MCF 10A (cell line): ENCODE measurements at regions not wholly inside any gene's neighbourhood (a gene's known extent, or its start where the extent isn't known, plus 50 kb on each side); places are given as distances from the start of the nearest gene placed in this dataset.
"Not testable (repeated sequence)": the region's sequence is repeated elsewhere in the genome, so short reads cannot be mapped to it uniquely, and the experiment has no call there.

ENCODE experiments used
- BruUV-seq: library from RNA; stranded (reverse); fragments of 400-500 nt; replicated peaks from 2 replicates; lab custom pipeline; 2021; lab: Mats Ljungman, UMichigan
- CTCF ChIA-PET: fragments of 300-600 bp; sonication (Branson Sonifier 250); formaldehyde crosslinking; extraction: SDS; loops from one replicate; lab custom pipeline; 2021; ENCODE audit warnings: antibody characterized with exemption, inconsistent platforms; lab: Yijun Ruan, JAX
- POLR2A ChIA-PET: fragments of 300-600, 350-650 bp; sonication (Branson Sonifier 250); formaldehyde crosslinking; extraction: SDS; loops from one replicate; lab custom pipeline; 2020; ENCODE audit warnings: antibody characterized with exemption, inconsistent platforms; lab: Yijun Ruan, JAX
- DNase-seq: peaks from one replicate; pipeline ENCODE4 v3.0.0-alpha.2; 2018; ENCODE audit not compliant: unreplicated experiment
- H3K27ac Mint-ChIP-seq: one replicate; pipeline ENCODE4 v1.8.0; 2022; ENCODE audit warnings: mild to moderate bottlenecking, low read depth, mixed read lengths; ENCODE audit not compliant: unreplicated experiment
- H3K27me3 Mint-ChIP-seq: one replicate; pipeline ENCODE4 v1.8.0; 2022; ENCODE audit warnings: mixed read lengths; ENCODE audit not compliant: insufficient read depth, unreplicated experiment
- H3K36me3 Mint-ChIP-seq: one replicate; pipeline ENCODE4 v1.8.0; 2022; ENCODE audit warnings: mild to moderate bottlenecking, moderate library complexity, mixed read lengths; ENCODE audit not compliant: insufficient read depth, unreplicated experiment
- H3K4me1 Mint-ChIP-seq: one replicate; pipeline ENCODE4 v1.8.0; 2022; ENCODE audit warnings: mixed read lengths; ENCODE audit not compliant: insufficient read depth, unreplicated experiment
- H3K4me3 Mint-ChIP-seq: one replicate; pipeline ENCODE4 v1.8.0; 2022; ENCODE audit warnings: mild to moderate bottlenecking, moderate library complexity, mixed read lengths; ENCODE audit not compliant: unreplicated experiment
- H3K9me3 Mint-ChIP-seq: one replicate; pipeline ENCODE4 v1.8.0; 2022; ENCODE audit warnings: mixed read lengths; ENCODE audit not compliant: unreplicated experiment
- intact Hi-C: fragments of 100-400 bp; cut with micrococcal nuclease; formaldehyde crosslinking; loops from 2 replicates; pipeline ENCODE4 v1.14.1; 2022
- TF ChIP-seq, protein P1 (sequence below): fragments of 200-600 bp; IDR thresholded peaks from one replicate; pipeline ENCODE4 v1.8.0; 2022; ENCODE audit warnings: antibody characterized with exemption, mild to moderate bottlenecking; ENCODE audit not compliant: unreplicated experiment

DNA sequence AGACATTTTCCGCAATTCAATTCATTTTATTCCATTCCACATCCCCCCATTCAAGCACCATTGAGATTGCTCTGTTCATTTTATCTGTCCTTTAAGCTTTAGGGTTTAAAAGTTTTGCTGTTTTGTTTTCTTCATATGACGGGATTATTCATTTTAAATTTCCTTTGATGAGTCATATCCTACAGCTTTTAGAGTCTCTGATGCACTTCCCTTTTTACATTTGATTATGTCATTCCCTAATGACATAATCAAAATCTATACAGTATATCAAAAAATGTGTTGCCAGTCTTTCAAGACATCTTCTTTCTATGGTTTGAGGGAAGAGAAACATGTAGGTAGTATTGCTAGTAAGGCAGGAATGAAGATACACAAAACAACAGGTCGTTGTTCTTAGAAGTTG is 456.3 kb downstream of the PDGFC start:
- DNase-seq: no peak

DNA sequence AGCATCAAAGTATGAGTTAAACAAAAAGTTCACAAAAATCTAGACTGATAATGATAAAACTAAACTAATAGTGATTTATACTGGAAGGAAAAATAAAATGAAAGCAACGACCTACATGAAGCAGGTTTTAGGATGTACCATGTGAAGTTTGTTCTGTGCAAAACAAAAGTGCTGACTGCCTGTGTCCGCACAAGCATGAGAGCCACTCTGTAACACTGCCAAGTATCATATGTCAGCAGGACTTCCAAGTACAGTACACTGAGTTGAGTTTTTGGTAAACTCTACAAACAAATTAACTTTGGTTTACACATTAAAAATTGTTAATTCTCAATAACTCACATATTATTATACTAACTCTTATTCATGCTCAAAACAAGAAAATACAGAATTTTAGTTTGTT is 459.0 kb downstream of the PDGFC start:
- Mint-ChIP-seq H3K27ac (no peak overlapping the region), H3K4me3 (no peak overlapping the region), H3K9me3 (peaks cover 4% of the 10 kb centered on the region), H3K27me3 (no peaks in the 10 kb centered on the region), H3K4me1 (peaks cover 3% of the 10 kb centered on the region), H3K36me3 (no peaks in the 10 kb centered on the region)
- ChIA-PET POLR2A (interaction anchor here (0.7 kb wide), 1 partner anchor 106 kb away, joined by 3 read pairs; no protein-coding TSS in a partner anchor), CTCF (no interaction called here)
- intact Hi-C loops: no loop called here
- BruUV-seq: no TSS peak
- TF ChIP-seq, protein P1, sequence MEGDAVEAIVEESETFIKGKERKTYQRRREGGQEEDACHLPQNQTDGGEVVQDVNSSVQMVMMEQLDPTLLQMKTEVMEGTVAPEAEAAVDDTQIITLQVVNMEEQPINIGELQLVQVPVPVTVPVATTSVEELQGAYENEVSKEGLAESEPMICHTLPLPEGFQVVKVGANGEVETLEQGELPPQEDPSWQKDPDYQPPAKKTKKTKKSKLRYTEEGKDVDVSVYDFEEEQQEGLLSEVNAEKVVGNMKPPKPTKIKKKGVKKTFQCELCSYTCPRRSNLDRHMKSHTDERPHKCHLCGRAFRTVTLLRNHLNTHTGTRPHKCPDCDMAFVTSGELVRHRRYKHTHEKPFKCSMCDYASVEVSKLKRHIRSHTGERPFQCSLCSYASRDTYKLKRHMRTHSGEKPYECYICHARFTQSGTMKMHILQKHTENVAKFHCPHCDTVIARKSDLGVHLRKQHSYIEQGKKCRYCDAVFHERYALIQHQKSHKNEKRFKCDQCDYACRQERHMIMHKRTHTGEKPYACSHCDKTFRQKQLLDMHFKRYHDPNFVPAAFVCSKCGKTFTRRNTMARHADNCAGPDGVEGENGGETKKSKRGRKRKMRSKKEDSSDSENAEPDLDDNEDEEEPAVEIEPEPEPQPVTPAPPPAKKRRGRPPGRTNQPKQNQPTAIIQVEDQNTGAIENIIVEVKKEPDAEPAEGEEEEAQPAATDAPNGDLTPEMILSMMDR: no peak
- no peak for DNase-seq

More for the DNA sequence above, 456.3 kb downstream of the PDGFC start:
- Mint-ChIP-seq H3K36me3 (no peaks in the 10 kb centered on the region), H3K27ac (peak overlapping the region; percentile 21), H3K4me1 (peaks cover 6% of the 10 kb centered on the region), H3K4me3 (no peak overlapping the region), H3K27me3 (no peaks in the 10 kb centered on the region), H3K9me3 (no peaks in the 10 kb centered on the region)
- TF ChIP-seq, protein P1: no peak
- intact Hi-C loops: no loop called here
- CTCF ChIA-PET: no interaction called here
- BruUV-seq: no TSS peak
- POLR2A ChIA-PET: interaction anchor here (0.9 kb wide), 1 partner anchor 66 kb away, joined by 3 read pairs; no protein-coding TSS in a partner anchor

DNA sequence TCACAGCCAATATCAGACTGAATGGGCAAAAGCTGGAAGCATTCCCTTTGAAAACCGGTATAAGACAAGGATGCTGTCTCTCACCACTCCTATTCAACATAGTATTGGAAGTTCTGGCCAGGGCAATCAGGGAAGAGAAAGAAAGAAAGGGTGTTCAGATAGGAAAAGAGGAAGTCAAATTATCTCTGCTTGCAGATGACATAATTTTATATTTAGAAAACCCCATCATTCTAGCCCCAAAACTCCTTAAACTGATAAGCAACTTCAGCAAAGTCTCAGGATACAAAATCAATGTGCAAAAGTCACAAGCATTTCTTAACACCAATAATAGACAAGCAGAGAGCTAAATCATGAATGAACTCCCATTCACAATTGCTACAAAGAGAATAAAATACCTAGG is 461.7 kb downstream of the PDGFC start:
- H3K36me3 Mint-ChIP-seq, H3K27ac Mint-ChIP-seq, intact Hi-C loops, H3K27me3 Mint-ChIP-seq, H3K4me1 Mint-ChIP-seq, BruUV-seq, DNase-seq, H3K4me3 Mint-ChIP-seq, H3K9me3 Mint-ChIP-seq: not testable (repeated sequence)
- ChIA-PET CTCF (interaction anchor here (0.8 to 1.3 kb wide), 2 partner anchors 34 to 619 kb away, joined by 3 to 6 read pairs; no protein-coding TSS in a partner anchor), POLR2A (interaction anchor here (0.6 kb wide), 1 partner anchor 126 kb away, joined by 3 read pairs; no protein-coding TSS in a partner anchor)

DNA sequence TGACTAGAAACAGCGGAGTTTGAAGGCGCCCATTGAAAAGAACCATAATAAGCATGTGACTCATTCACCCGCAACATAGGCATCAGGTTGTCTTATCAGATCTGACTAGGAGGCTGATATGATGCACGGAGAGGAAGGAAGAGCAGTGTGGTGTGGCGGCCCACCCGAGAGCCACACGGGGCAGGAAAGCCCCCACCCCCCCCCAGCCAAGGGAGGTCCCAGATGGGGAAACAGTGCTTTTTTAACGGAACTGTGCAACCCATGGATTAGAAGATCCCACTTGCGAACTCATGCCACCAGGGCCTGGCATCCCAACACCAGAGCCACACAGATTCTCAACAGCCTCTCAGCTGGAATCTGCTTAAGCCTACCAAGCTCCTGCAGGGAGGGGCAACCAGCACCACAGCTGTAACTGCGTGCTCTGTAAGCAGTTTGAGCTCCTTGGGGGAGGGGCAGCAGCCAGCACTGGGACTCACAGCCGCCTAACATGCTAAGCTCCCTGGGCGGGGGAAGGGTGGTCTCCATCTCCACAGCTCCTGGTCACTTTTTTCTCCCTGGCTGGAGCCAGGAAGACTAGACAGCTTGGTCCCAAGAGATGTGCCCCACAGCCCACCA is 466.2 kb downstream of the PDGFC start:
- intact Hi-C loops: no loop called here
- peaks cover 8% of the 10 kb centered on the region for H3K9me3 Mint-ChIP-seq
- H3K27ac Mint-ChIP-seq: no peak overlapping the region
- no peaks in the 10 kb centered on the region for H3K36me3 Mint-ChIP-seq
- BruUV-seq: no TSS peak
- H3K4me3 Mint-ChIP-seq: no peak overlapping the region
- TF ChIP-seq, protein P1: no peak
- CTCF ChIA-PET: no interaction called here
- no peaks in the 10 kb centered on the region for H3K4me1 Mint-ChIP-seq
- no peaks in the 10 kb centered on the region for H3K27me3 Mint-ChIP-seq
- no peak for DNase-seq
- POLR2A ChIA-PET: no interaction called here
